ENCODE measurements at regions not wholly inside any gene's neighbourhood (a gene's known extent, or its start where the extent isn't known, plus 50 kb on each side); places are given as distances from the start of the nearest gene placed in this dataset.

GRCh38 chr7:33698041-33698440 is 207.3 kb upstream of the BMPER start (continued):
- no peak for TF ChIP-seq JUND (IDR thresholded peaks at IDR 0.05; ENCODE audit: borderline replicate concordance, low read depth, low read length)
- no peak for TF ChIP-seq JUND (tag; IDR thresholded peaks at IDR 0.05; ENCODE audit: borderline replicate concordance, low read depth, low read length)
- no peak for TF ChIP-seq CBX3 (IDR thresholded peaks at IDR 0.05; ENCODE audit: borderline replicate concordance in 1 of 2, low read length in 2 of 2)
- TF ChIP-seq EP300 (IDR thresholded peaks at IDR 0.05; ENCODE audit: low read length), result no peak
- TF ChIP-seq E2F4 (CRISPR knock-in tag; IDR thresholded peaks at IDR 0.05; ENCODE audit: low read depth), result no peak
- TF ChIP-seq RFX5 (IDR thresholded peaks at IDR 0.05; ENCODE audit: low read depth, low read length), result no peak
- no peak for TF ChIP-seq ZNF644 (tag; IDR thresholded peaks at IDR 0.05; ENCODE audit: low read depth)
- no peak for TF ChIP-seq NR2C1 (IDR thresholded peaks at IDR 0.05)
- TF ChIP-seq NR2C1 (tag; IDR thresholded peaks at IDR 0.05), result no peak
- TF ChIP-seq ZFP36 (IDR thresholded peaks at IDR 0.05; ENCODE audit: low read depth, low read length, partially characterized antibody), result no peak
- TF ChIP-seq POLR3G (IDR thresholded peaks at IDR 0.05; ENCODE audit: extremely low read depth, insufficient read length, insufficient replicate concordance), result no peak
- TF ChIP-seq ZNF212 (CRISPR knock-in tag; IDR thresholded peaks at IDR 0.05), result no peak
- TF ChIP-seq RBFOX2 (IDR thresholded peaks at IDR 0.05; ENCODE audit: low read depth, low read length), result no peak
